SK-N-SH (cell line): ENCODE measurements at regions not wholly inside any gene's neighbourhood (a gene's known extent, or its start where the extent isn't known, plus 50 kb on each side); places are given as distances from the start of the nearest gene placed in this dataset.

ENCODE experiments used
- CTCF ChIA-PET: fragments of 300-600, 350-600 bp; formaldehyde crosslinking; extraction: SDS; loops from one replicate; lab custom pipeline; 2021; lab: Yijun Ruan, JAX
- POLR2A ChIA-PET: fragments of 350-600 bp; sonication (Branson Sonifier 250); formaldehyde crosslinking; extraction: SDS; loops from one replicate; lab custom pipeline; 2020; ENCODE audit warnings: antibody characterized with exemption, inconsistent platforms; lab: Yijun Ruan, JAX
- DNase-seq: peaks from one replicate; pipeline ENCODE4 v3.0.0; 2012
- H2AFZ ChIP-seq: fragments of 200-600 bp; sonication (generic); 2 replicates; pipeline ENCODE4 v1.8.1; 2016; ENCODE audit warnings: antibody characterized with exemption, mild to moderate bottlenecking, low read depth
- H3F3A ChIP-seq: fragments of 200-600 bp; sonication (generic); replicated peaks from 2 replicates; pipeline ENCODE3; 2016; ENCODE audit warnings: antibody characterized with exemption, mild to moderate bottlenecking; ENCODE audit not compliant: insufficient read depth
- H3K27ac ChIP-seq, 2 experiments: fragments of 200-500 bp in 1 of 2; fragments of 200-600 bp in 1 of 2; sonication (Bioruptor generic) in 1 of 2; sonication (generic), shearing (Covaris generic) in 1 of 2; 2 replicates each; pipeline versions ENCODE4 v1.5.1 to v1.6.1; 2014 to 2016; ENCODE audit warnings: low read depth in 2 of 2, inconsistent platforms in 1 of 2, low read length in 1 of 2, mild to moderate bottlenecking in 1 of 2, mixed read lengths in 1 of 2
- H3K27me3 ChIP-seq: fragments of 200-600 bp; sonication (generic), shearing (Covaris generic); 2 replicates; pipeline ENCODE4 v1.6.1; 2016; ENCODE audit warnings: mixed run types; ENCODE audit not compliant: insufficient read depth
- H3K36me3 ChIP-seq, 2 experiments: fragments of 200-500 bp in 1 of 2; fragments of 200-600 bp in 1 of 2; sonication (Bioruptor generic) in 1 of 2; sonication (generic) in 1 of 2; replicated peaks in 1 of 2; 2 replicates each; pipeline versions ENCODE3 to v1.5.1; 2014 to 2016; ENCODE audit warnings: low read length in 1 of 2, mild to moderate bottlenecking in 1 of 2; ENCODE audit not compliant: insufficient read depth in 2 of 2, control insufficient read depth in 1 of 2
- H3K4me1 ChIP-seq, 2 experiments: fragments of 200-500 bp in 1 of 2; fragments of 200-600 bp in 1 of 2; sonication (Bioruptor generic) in 1 of 2; sonication (generic), shearing (Covaris generic) in 1 of 2; 2 replicates each; pipeline versions ENCODE4 v1.5.1 to v1.6.1; 2014 to 2016; ENCODE audit warnings: low read depth in 1 of 2, low read length in 1 of 2, mixed run types in 1 of 2; ENCODE audit not compliant: insufficient read depth in 2 of 2, control insufficient read depth in 1 of 2
- H3K4me2 ChIP-seq: fragments of 200-600 bp; sonication (generic), shearing (Covaris generic); 2 replicates; pipeline ENCODE4 v1.6.1; 2017; ENCODE audit warnings: mixed run types
- H3K4me3 ChIP-seq, 2 experiments: fragments of 200-500 bp in 1 of 2; fragments of 200-600 bp in 1 of 2; sonication (Bioruptor generic) in 1 of 2; sonication (generic), shearing (Covaris generic) in 1 of 2; 2 replicates each; pipeline versions ENCODE4 v1.5.1 to v1.8.1; 2014 to 2016; ENCODE audit warnings: low read depth in 2 of 2, inconsistent platforms in 1 of 2, low read length in 1 of 2, mild to moderate bottlenecking in 1 of 2, mixed read lengths in 1 of 2, moderate library complexity in 1 of 2
- H3K79me2 ChIP-seq: fragments of 200-600 bp; sonication (generic); 2 replicates; pipeline ENCODE4 v1.8.1; 2017; ENCODE audit warnings: mild to moderate bottlenecking; ENCODE audit not compliant: insufficient read depth
- H3K9ac ChIP-seq: fragments of 200-600 bp; sonication (generic); 2 replicates; pipeline ENCODE4 v1.6.1; 2017; ENCODE audit warnings: mixed run types
- H3K9me2 ChIP-seq: fragments of 200-600 bp; sonication (generic); 2 replicates; pipeline ENCODE4 v1.6.1; 2017; ENCODE audit warnings: mixed run types
- H3K9me3 ChIP-seq: fragments of 200-600 bp; sonication (generic); 2 replicates; pipeline ENCODE4 v1.6.1; 2017; ENCODE audit warnings: mixed run types, mild to moderate bottlenecking, moderate library complexity
- H4K20me1 ChIP-seq: fragments of 200-600 bp; sonication (generic); 2 replicates; pipeline ENCODE4 v1.6.1; 2017; ENCODE audit warnings: mild to moderate bottlenecking, mixed run types; ENCODE audit not compliant: insufficient read depth
- FOSL2 ChIP-seq: IDR thresholded peaks from 2 replicates; pipeline ENCODE4 v1.4.0; 2012; ENCODE audit warnings: low read depth, mild to moderate bottlenecking, moderate library complexity, borderline replicate concordance
- GATA2 ChIP-seq: sonication (generic); formaldehyde crosslinking; IDR thresholded peaks from 2 replicates; pipeline ENCODE4 v1.5.0; 2020; ENCODE audit warnings: mild to moderate bottlenecking, missing genetic modification reagents
- WGBS: methylation state at CpG from one replicate; pipeline ENCODE4 v1.1.6; 2017; ENCODE audit warnings: low lambda C conversion rate; 5-methylcytosine and 5-hydroxymethylcytosine counted together
- TF ChIP-seq, protein P1 (sequence below): fragments of 200-600 bp; sonication (generic); IDR thresholded peaks from 2 replicates; pipeline ENCODE4 v1.6.1; 2017; ENCODE audit warnings: antibody characterized with exemption, mild to moderate bottlenecking, moderate library complexity
- TF ChIP-seq, protein P2 (sequence below): fragments of 150-350 bp; IDR thresholded peaks from 2 replicates; pipeline ENCODE4 v1.6.1; 2017; ENCODE audit warnings: antibody characterized with exemption, low read length, low read depth, borderline replicate concordance
- TF ChIP-seq, protein P3 (sequence below): IDR thresholded peaks from 2 replicates; pipeline ENCODE4 v1.6.1; 2012; ENCODE audit warnings: mild to moderate bottlenecking, low read depth, low read length, moderate library complexity

DNA sequence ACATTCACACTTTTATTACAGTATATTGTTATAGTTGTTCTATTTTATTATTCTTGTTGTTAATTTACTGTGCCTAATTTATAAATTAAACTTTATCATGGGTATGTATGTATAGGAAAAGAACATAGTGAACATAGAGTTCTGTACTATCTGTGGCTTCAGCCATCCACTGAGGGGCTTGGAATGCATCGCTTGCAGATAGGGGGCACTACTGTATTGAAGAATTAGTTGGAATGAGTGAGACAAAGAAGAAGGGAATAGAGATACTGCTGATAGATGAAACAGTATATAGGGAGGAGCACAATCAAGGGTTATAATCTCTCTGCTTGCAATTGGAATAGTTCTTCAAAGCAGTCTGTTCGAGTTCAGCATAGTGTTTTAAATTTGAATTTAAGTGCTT lies 432.2 kb downstream of the RAB38 start:
- ChIA-PET POLR2A (no interaction called here), CTCF (no interaction called here)
- H3K9ac ChIP-seq: no peak overlapping the region
- no peak overlapping the region for H2AFZ ChIP-seq
- H3K79me2 ChIP-seq: no peaks in the 10 kb centered on the region
- H3K9me3 ChIP-seq: no peaks in the 10 kb centered on the region
- H3K4me2 ChIP-seq: no peak overlapping the region
- no peaks in the 10 kb centered on the region for H3F3A ChIP-seq
- no peak overlapping the region for H3K27ac ChIP-seq
- peak overlapping the region in 1 of 2 experiments; percentile 41; a peak in 1 of 4 replicates for H3K4me3 ChIP-seq
- no peaks in the 10 kb centered on the region for H4K20me1 ChIP-seq
- 0% methylated on average over 2 of the region's 2 CpGs for WGBS
- H3K27me3 ChIP-seq: 0 out of 2 replicates have a peak, but pooled peaks cover 4% of the 10 kb centered on the region
- DNase-seq: no peak
- H3K36me3 ChIP-seq: no peaks in the 10 kb centered on the region
- H3K9me2 ChIP-seq: no peaks in the 10 kb centered on the region
- no peak for TF ChIP-seq FOSL2
- TF ChIP-seq, protein P1, sequence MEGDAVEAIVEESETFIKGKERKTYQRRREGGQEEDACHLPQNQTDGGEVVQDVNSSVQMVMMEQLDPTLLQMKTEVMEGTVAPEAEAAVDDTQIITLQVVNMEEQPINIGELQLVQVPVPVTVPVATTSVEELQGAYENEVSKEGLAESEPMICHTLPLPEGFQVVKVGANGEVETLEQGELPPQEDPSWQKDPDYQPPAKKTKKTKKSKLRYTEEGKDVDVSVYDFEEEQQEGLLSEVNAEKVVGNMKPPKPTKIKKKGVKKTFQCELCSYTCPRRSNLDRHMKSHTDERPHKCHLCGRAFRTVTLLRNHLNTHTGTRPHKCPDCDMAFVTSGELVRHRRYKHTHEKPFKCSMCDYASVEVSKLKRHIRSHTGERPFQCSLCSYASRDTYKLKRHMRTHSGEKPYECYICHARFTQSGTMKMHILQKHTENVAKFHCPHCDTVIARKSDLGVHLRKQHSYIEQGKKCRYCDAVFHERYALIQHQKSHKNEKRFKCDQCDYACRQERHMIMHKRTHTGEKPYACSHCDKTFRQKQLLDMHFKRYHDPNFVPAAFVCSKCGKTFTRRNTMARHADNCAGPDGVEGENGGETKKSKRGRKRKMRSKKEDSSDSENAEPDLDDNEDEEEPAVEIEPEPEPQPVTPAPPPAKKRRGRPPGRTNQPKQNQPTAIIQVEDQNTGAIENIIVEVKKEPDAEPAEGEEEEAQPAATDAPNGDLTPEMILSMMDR: peak; percentile 24; the same call in 1 of the 2 replicates
- TF ChIP-seq, protein P2, sequence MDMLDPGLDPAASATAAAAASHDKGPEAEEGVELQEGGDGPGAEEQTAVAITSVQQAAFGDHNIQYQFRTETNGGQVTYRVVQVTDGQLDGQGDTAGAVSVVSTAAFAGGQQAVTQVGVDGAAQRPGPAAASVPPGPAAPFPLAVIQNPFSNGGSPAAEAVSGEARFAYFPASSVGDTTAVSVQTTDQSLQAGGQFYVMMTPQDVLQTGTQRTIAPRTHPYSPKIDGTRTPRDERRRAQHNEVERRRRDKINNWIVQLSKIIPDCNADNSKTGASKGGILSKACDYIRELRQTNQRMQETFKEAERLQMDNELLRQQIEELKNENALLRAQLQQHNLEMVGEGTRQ: no peak
- H3K4me1 ChIP-seq: no peaks in the 10 kb centered on the region

DNA sequence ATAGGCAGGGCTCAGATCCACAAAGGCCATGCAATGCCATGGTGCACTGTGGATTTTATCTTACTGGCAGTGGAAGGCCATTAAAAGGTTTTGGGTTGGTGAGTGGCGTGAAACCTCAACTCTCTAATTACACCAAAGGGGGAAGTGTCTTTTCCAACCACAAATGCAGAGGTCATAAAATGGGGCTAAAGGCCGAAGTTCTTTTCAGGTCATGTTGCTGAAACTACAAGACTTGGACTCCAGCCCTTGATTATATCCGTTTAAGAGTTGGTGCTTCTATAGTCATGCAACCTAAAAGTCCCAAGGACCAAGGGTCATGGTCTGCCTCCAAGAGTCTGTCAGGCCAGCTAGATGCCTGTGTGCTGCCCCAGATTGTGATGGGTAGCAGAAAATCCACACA lies 434.3 kb downstream of the RAB38 start:
- WGBS: 0% methylated on average over 3 of the region's 3 CpGs
- no peak overlapping the region for H3K9ac ChIP-seq
- H3K4me2 ChIP-seq: no peak overlapping the region
- H4K20me1 ChIP-seq: no peaks in the 10 kb centered on the region
- no peak for DNase-seq
- CTCF ChIA-PET: interaction anchor here (2.2 kb wide), 1 partner anchor 18 kb away, joined by 7 read pairs; no protein-coding TSS in a partner anchor
- 0 out of 2 replicates have a peak, but pooled peaks cover 4% of the 10 kb centered on the region for H3K27me3 ChIP-seq
- H3K36me3 ChIP-seq: no peaks in the 10 kb centered on the region
- POLR2A ChIA-PET: no interaction called here
- H3K27ac ChIP-seq: no peak overlapping the region
- H2AFZ ChIP-seq: no peak overlapping the region
- no peaks in the 10 kb centered on the region for H3K4me1 ChIP-seq
- TF ChIP-seq, protein P3, sequence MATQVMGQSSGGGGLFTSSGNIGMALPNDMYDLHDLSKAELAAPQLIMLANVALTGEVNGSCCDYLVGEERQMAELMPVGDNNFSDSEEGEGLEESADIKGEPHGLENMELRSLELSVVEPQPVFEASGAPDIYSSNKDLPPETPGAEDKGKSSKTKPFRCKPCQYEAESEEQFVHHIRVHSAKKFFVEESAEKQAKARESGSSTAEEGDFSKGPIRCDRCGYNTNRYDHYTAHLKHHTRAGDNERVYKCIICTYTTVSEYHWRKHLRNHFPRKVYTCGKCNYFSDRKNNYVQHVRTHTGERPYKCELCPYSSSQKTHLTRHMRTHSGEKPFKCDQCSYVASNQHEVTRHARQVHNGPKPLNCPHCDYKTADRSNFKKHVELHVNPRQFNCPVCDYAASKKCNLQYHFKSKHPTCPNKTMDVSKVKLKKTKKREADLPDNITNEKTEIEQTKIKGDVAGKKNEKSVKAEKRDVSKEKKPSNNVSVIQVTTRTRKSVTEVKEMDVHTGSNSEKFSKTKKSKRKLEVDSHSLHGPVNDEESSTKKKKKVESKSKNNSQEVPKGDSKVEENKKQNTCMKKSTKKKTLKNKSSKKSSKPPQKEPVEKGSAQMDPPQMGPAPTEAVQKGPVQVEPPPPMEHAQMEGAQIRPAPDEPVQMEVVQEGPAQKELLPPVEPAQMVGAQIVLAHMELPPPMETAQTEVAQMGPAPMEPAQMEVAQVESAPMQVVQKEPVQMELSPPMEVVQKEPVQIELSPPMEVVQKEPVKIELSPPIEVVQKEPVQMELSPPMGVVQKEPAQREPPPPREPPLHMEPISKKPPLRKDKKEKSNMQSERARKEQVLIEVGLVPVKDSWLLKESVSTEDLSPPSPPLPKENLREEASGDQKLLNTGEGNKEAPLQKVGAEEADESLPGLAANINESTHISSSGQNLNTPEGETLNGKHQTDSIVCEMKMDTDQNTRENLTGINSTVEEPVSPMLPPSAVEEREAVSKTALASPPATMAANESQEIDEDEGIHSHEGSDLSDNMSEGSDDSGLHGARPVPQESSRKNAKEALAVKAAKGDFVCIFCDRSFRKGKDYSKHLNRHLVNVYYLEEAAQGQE: no peak
- TF ChIP-seq GATA2: no peak
- H3K9me3 ChIP-seq: no peaks in the 10 kb centered on the region
- H3F3A ChIP-seq: no peaks in the 10 kb centered on the region
- H3K9me2 ChIP-seq: no peaks in the 10 kb centered on the region
- no peak overlapping the region for H3K4me3 ChIP-seq
- no peaks in the 10 kb centered on the region for H3K79me2 ChIP-seq
